Gastrocnemius medialis (tissue), 4 donors: ENCODE measurements at regions not wholly inside any gene's neighbourhood (a gene's known extent, or its start where the extent isn't known, plus 50 kb on each side); places are given as distances from the start of the nearest gene placed in this dataset.

Experiments
- ATAC-seq, 2 donors: fragments of 150-250 bp; one replicate each; pipeline ENCODE4 v1.9.1; 2016
- DNase-seq, 2 donors: peaks; one replicate each; pipeline ENCODE4 v3.0.0-alpha.2; 2019
- H3K27ac ChIP-seq, 4 donors: fragments of 200-600 bp; sonication (generic); 1 replicate in 1 of 4; 2 replicates in 3 of 4; pipeline ENCODE4 v1.5.1; 2016 to 2018; ENCODE audit warnings: mild to moderate bottlenecking in 2 of 4, moderate library complexity in 1 of 4
- H3K27me3 ChIP-seq, 3 donors: fragments of 200-600 bp; sonication (generic) in 2 of 3; 1 replicate in 1 of 3; 2 replicates in 2 of 3; pipeline versions ENCODE4 v1.5.1 to v1.6.0; 2016 to 2019; ENCODE audit warnings: mild to moderate bottlenecking in 1 of 3, moderate library complexity in 1 of 3
- H3K36me3 ChIP-seq, 2 donors: fragments of 200-600 bp; sonication (generic) in 1 of 2; one replicate each; pipeline ENCODE4 v1.5.1; 2017 to 2018
- H3K4me1 ChIP-seq, 2 donors: fragments of 200-600 bp; sonication (generic) in 1 of 2; one replicate each; pipeline ENCODE4 v1.5.1; 2016 to 2017; ENCODE audit warnings: mild to moderate bottlenecking in 2 of 2
- H3K4me3 ChIP-seq, 4 donors: fragments of 200-600 bp; sonication (generic) in 3 of 4; 1 replicate in 1 of 4; 2 replicates in 3 of 4; pipeline ENCODE4 v1.5.1; 2016 to 2019; ENCODE audit warnings: mild to moderate bottlenecking in 2 of 4
- H3K9me3 ChIP-seq, 3 donors: fragments of 200-600 bp; sonication (generic) in 2 of 3; 1 replicate in 1 of 3; 2 replicates in 2 of 3; pipeline ENCODE4 v1.5.1; 2016 to 2019
- POLR2A ChIP-seq, 2 donors: fragments of 450-650 bp; IDR thresholded peaks; one replicate each; pipeline ENCODE4 v1.6.1; 2017; ENCODE audit warnings: antibody characterized with exemption in 2 of 2, mild to moderate bottlenecking in 2 of 2, moderate library complexity in 2 of 2
- in situ Hi-C, 4 donors: fragments of 200-750 bp; cut with MboI; loops; one replicate each; pipeline versions ENCODE4 v1.15.0 to v1.8.0; 2017; ENCODE audit warnings: low sequenced_read_pairs in 4 of 4
- intact Hi-C: fragments of 100-400 bp; cut with DNase I; formaldehyde crosslinking; loops from one replicate; pipeline ENCODE4 v1.15.1; 2023; ENCODE audit warnings: low total_unique reads
- TF ChIP-seq, protein P1 (sequence below), 5 experiments: fragments of 450-650 bp in 3 of 5; fragments of 200-600 bp in 2 of 5; sonication (generic) in 2 of 5; IDR thresholded peaks in 4 of 5; conservative IDR thresholded peaks in 1 of 5; 1 replicate in 4 of 5; 2 replicates in 1 of 5; pipeline ENCODE4 v1.5.1; 2016 to 2019; ENCODE audit warnings: antibody characterized with exemption in 5 of 5, mild to moderate bottlenecking in 3 of 5, moderate library complexity in 3 of 5

DNA sequence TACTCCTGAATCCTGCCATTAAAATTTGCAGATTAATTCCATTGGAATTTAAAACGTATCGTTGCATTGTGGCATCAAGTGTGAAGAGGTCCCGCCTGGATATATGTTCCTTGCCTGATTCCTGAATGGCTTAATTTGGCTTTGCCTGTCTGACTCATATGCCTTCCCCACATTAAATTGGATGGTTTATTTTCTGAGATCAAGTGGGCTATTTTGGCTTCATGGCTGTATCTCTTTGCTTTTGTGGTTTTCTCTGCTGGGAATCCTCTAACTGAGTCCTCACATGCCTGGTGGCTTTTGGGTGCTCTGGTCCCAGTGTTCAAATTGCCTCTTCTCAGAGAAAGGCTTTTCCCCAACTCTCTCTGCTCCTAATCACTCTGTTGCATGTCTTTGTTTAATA lies 127.9 kb upstream of the DYRK2 start:
- intact Hi-C loops = no loop called here
- no peak overlapping the region for H3K4me3 ChIP-seq
- ATAC-seq (no peak), DNase-seq (no peak)
- no peak overlapping the region for H3K27ac ChIP-seq
- no peaks in the 10 kb centered on the region for H3K36me3 ChIP-seq
- H3K27me3 ChIP-seq = no peaks in the 10 kb centered on the region
- H3K9me3 ChIP-seq = no peaks in the 10 kb centered on the region
- in situ Hi-C loops = loop anchor here in 1 of 4 donors (10.0 kb wide), 1 partner anchor 124 kb away; the partner anchor contains the start of gene DYRK2
- TF ChIP-seq POLR2A (IDR thresholded peaks at IDR 0.05) = no peak
- TF ChIP-seq, protein P1, sequence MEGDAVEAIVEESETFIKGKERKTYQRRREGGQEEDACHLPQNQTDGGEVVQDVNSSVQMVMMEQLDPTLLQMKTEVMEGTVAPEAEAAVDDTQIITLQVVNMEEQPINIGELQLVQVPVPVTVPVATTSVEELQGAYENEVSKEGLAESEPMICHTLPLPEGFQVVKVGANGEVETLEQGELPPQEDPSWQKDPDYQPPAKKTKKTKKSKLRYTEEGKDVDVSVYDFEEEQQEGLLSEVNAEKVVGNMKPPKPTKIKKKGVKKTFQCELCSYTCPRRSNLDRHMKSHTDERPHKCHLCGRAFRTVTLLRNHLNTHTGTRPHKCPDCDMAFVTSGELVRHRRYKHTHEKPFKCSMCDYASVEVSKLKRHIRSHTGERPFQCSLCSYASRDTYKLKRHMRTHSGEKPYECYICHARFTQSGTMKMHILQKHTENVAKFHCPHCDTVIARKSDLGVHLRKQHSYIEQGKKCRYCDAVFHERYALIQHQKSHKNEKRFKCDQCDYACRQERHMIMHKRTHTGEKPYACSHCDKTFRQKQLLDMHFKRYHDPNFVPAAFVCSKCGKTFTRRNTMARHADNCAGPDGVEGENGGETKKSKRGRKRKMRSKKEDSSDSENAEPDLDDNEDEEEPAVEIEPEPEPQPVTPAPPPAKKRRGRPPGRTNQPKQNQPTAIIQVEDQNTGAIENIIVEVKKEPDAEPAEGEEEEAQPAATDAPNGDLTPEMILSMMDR (IDR thresholded peaks at IDR 0.05 in 4 of 5, conservative IDR thresholded peaks at IDR 0.05 in 1 of 5) = no peak
- peaks cover 12 to 17% of the 10 kb centered on the region in 2 donors for H3K4me1 ChIP-seq

DNA sequence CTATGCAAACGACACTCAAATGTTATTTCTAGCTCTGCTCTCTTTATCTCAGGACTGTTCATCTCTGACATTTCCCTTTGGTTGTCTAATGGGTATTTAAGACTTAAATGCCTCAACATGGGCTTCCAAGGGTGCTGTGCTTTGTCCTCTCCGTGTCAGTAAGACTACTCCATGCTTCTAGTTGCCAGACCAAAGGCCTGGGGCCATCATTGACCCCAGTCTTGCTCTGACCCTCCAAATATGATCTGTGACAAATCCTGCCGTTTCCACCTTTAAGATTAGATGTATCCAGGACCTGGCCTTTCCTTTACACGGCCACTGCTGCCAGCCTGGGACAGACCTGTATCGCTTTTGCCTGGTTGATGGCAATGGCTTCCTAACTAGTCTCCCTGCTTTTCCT lies 126.3 kb upstream of the DYRK2 start:
- H3K4me1 ChIP-seq = peaks cover 0 to 5% of the 10 kb centered on the region in 2 donors
- H3K9me3 ChIP-seq = no peaks in the 10 kb centered on the region
- no peak for DNase-seq
- intact Hi-C loops (no loop called here), in situ Hi-C loops (loop anchor here in 1 of 4 donors (10.0 kb wide), 1 partner anchor 123 kb away; the partner anchor contains the start of gene DYRK2)
- TF ChIP-seq, protein P1 (IDR thresholded peaks at IDR 0.05 in 4 of 5, conservative IDR thresholded peaks at IDR 0.05 in 1 of 5) = no peak
- TF ChIP-seq POLR2A (IDR thresholded peaks at IDR 0.05) = no peak
- no peak overlapping the region for H3K27ac ChIP-seq
- H3K4me3 ChIP-seq = no peak overlapping the region
- H3K36me3 ChIP-seq = no peaks in the 10 kb centered on the region
- ATAC-seq = no peak
- H3K27me3 ChIP-seq = no peaks in the 10 kb centered on the region

DNA sequence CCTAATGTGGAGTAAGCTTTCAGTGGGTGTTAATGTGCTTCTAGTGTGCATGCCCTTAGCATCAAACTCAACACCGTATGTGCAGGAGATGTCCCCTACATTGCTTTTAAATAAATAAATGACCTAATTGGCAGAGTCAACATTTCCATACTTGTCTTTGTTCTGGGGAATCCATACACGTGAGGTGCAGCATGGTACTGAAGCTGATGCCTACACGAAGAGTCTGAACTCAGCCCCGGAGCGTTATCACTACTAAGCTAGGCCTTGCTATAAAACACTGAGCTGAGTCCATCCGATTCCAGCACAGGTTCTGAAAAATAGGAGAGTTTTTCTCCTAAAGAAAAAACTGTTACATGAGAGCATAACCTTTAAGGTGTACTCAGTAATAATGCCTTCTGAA lies 125.0 kb upstream of the DYRK2 start:
- TF ChIP-seq POLR2A (IDR thresholded peaks at IDR 0.05) = no peak
- TF ChIP-seq, protein P1 (IDR thresholded peaks at IDR 0.05 in 4 of 5, conservative IDR thresholded peaks at IDR 0.05 in 1 of 5) = no peak
- no peak for DNase-seq
- Histone ChIP-seq H3K4me1 (peaks cover 0 to 5% of the 10 kb centered on the region in 2 donors), H3K9me3 (no peaks in the 10 kb centered on the region), H3K27me3 (no peaks in the 10 kb centered on the region), H3K27ac (no peak overlapping the region), H3K4me3 (no peak overlapping the region), H3K36me3 (no peaks in the 10 kb centered on the region)
- intact Hi-C loops (no loop called here), in situ Hi-C loops (loop anchor here in 1 of 4 donors (10.0 kb wide), 1 partner anchor 121 kb away; the partner anchor contains the start of gene DYRK2)
- ATAC-seq = no peak

DNA sequence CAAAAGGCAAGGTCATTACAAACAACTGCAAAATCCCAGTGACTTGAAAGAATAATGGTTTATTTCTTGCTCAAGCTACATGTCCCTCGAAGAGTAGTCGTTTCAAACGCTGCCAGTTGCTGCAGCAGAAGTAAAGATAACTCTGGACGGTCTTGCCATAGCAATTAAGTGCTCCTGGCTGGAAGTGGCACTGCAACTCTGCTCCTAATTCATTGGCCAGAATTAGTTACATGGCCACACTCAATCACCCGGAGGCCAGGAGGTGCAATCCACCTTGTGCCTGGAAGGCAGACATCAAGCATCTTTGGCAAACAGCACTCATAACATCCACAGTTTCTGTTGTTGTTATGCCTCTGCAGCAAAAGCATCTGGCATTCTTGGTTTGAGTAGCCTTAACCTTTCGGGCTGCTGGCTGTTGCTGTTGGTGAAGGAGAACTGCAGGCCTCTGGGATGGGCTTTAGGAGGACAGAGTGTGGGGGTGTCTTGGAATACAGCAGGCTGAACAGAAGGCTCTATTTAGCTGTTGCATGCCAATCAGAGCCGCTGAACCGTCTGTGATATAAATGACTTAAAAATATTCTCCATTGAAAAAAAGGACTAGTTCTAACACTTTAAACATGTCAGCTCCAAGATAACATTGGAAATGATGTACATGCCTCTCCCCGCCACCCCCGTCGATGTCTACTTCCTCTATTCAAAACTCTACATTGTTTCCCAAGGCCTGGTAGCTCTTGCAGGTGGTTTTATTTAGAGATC lies 123.5 kb upstream of the DYRK2 start:
- no peak for DNase-seq
- peaks cover 0 to 5% of the 10 kb centered on the region in 2 donors for H3K4me1 ChIP-seq
- H3K9me3 ChIP-seq = no peaks in the 10 kb centered on the region
- no peak for TF ChIP-seq POLR2A (IDR thresholded peaks at IDR 0.05)
- TF ChIP-seq, protein P1 (IDR thresholded peaks at IDR 0.05 in 4 of 5, conservative IDR thresholded peaks at IDR 0.05 in 1 of 5) = no peak
- intact Hi-C loops = no loop called here
- H3K36me3 ChIP-seq = no peaks in the 10 kb centered on the region
- no peaks in the 10 kb centered on the region for H3K27me3 ChIP-seq
- no peak overlapping the region for H3K27ac ChIP-seq
- in situ Hi-C loops = loop anchor here in 1 of 4 donors (10.0 kb wide), 1 partner anchor 120 kb away; the partner anchor contains the start of gene DYRK2
- no peak for ATAC-seq
- H3K4me3 ChIP-seq = no peak overlapping the region
